ENCODE measurements at regions not wholly inside any gene's neighbourhood (a gene's known extent, or its start where the extent isn't known, plus 50 kb on each side); places are given as distances from the start of the nearest gene placed in this dataset.

GRCh38 chr19:27745978-27746542 is 1466.9 kb downstream of the UQCRFS1 start:
- no peak overlapping the region for H3K4me3 ChIP-seq
- intact Hi-C loops (cut with DNase I): loop anchor here in 2 of 10 donors (5.0 to 10.0 kb wide), 2 partner anchors 71 to 84 kb away; no protein-coding TSS in a partner anchor
- WGBS, 4 donors: 92 to 95% (median 95%) methylated on average over 11 of the region's 11 CpGs
- peaks cover 0 to 2% (median 0%) of the 10 kb centered on the region in 9 donors for H3K36me3 ChIP-seq
- peaks cover 0 to 30% (median 11%) of the 10 kb centered on the region in 12 donors for H3K4me1 ChIP-seq
- no peaks in the 10 kb centered on the region for H3K27me3 ChIP-seq
- H3K27ac ChIP-seq: no peak overlapping the region
- ATAC-seq (no peak), DNase-seq (no peak)
- H3K9me3 ChIP-seq: no peaks in the 10 kb centered on the region
- TF ChIP-seq POLR2A (IDR thresholded peaks at IDR 0.05) (no peak), CTCF (IDR thresholded peaks at IDR 0.05) (no peak)

- TF ChIP-seq POLR2A (IDR thresholded peaks at IDR 0.05) (no peak), CTCF (IDR thresholded peaks at IDR 0.05) (no peak)
- Histone ChIP-seq H3K36me3 (peaks cover 0 to 2% (median 0%) of the 10 kb centered on the region in 9 donors), H3K4me3 (no peak overlapping the region), H3K4me1 (peaks cover 0 to 30% (median 11%) of the 10 kb centered on the region in 12 donors), H3K27ac (no peak overlapping the region), H3K9me3 (no peaks in the 10 kb centered on the region), H3K27me3 (no peaks in the 10 kb centered on the region)
- DNase-seq (peak in 2 of 5 donors; percentile 29 to 30), ATAC-seq (peak in 3 of 4 donors; percentile 71 to 83 (median 77))
- intact Hi-C loops (cut with DNase I): loop anchor here in 3 of 10 donors (5.0 to 10.0 kb wide), 3 partner anchors 68 to 83 kb away; no protein-coding TSS in a partner anchor
- WGBS, 4 donors: 53 to 68% (median 65%) methylated on average over 10 of the region's 10 CpGs
Measured at GRCh38 chr19:27744926-27745768, 1467.8 kb downstream of the UQCRFS1 start.

GRCh38 chr19:27742041-27742440 is 1470.9 kb downstream of the UQCRFS1 start:
- TF ChIP-seq CTCF (IDR thresholded peaks at IDR 0.05) (no peak), POLR2A (IDR thresholded peaks at IDR 0.05) (no peak)
- peaks cover 0 to 7% (median 0%) of the 10 kb centered on the region in 9 donors for H3K36me3 ChIP-seq
- H3K4me1 ChIP-seq: peaks cover 0 to 32% (median 8%) of the 10 kb centered on the region in 12 donors
- no peaks in the 10 kb centered on the region for H3K27me3 ChIP-seq
- DNase-seq (no peak), ATAC-seq (no peak)
- no peaks in the 10 kb centered on the region for H3K9me3 ChIP-seq
- WGBS, 4 donors: 68 to 74% (median 71%) methylated on average over 3 of the region's 3 CpGs
- intact Hi-C loops (cut with DNase I): loop anchor here in 2 of 10 donors (5.0 to 10.0 kb wide), 2 partner anchors 65 to 67 kb away; no protein-coding TSS in a partner anchor
- H3K27ac ChIP-seq: no peak overlapping the region
- no peak overlapping the region for H3K4me3 ChIP-seq

- Histone ChIP-seq H3K27me3 (no peaks in the 10 kb centered on the region), H3K36me3 (peaks cover 0 to 7% (median 0%) of the 10 kb centered on the region in 9 donors), H3K4me3 (no peak overlapping the region), H3K9me3 (no peaks in the 10 kb centered on the region), H3K27ac (no peak overlapping the region), H3K4me1 (peaks cover 0 to 24% (median 3%) of the 10 kb centered on the region in 12 donors)
- DNase-seq: no peak
- TF ChIP-seq CTCF (IDR thresholded peaks at IDR 0.05): no peak
- TF ChIP-seq POLR2A (IDR thresholded peaks at IDR 0.05): no peak
- 88 to 94% (median 92%) methylated on average over 8 of the region's 8 CpGs for WGBS, 4 donors
- no peak for ATAC-seq
- intact Hi-C loops (cut with DNase I): loop anchor here in 2 of 10 donors (5.0 to 10.0 kb wide), 2 partner anchors 64 to 66 kb away; no protein-coding TSS in a partner anchor
Measured at GRCh38 chr19:27741236-27741635, 1471.7 kb downstream of the UQCRFS1 start.

Measured in heart left ventricle (tissue), 16 donors.